ENCODE measurements at regions not wholly inside any gene's neighbourhood (a gene's known extent, or its start where the extent isn't known, plus 50 kb on each side); places are given as distances from the start of the nearest gene placed in this dataset.
"Not testable (repeated sequence)": the region's sequence is repeated elsewhere in the genome, so short reads cannot be mapped to it uniquely, and the experiment has no call there.

DNA sequence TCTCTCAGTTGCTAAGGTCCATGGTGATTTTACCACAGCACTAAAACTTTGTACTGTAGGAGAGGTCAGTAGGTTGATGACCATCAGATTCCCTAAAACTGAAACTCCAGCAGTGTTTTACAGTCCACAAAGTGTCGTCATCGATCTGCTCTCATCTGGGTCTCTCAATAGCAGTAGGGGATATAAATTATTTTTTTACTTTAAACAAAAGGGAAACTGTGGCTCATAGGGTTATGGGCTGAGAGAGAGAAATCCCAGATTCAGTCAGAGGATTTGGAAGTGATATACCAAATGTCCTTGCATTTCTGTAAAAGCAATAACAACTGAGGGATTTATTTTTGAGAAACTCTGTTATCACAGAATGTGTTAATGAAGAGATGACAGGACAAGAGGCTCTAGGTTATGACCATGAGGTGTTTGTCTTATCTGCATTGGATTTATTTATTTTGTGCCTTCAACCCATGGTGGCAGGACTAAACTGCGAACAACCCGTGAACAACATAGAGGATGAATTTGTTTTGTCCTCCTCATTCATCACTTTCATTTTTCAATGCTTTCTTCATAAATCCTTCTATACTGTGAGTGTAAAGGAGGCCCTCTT lies 869.7 kb downstream of the OTOL1 start:
- DNase-seq (ENCODE audit: low spot score in 2 of 2) (no peak), FAIRE-seq (no peak)

DNA sequence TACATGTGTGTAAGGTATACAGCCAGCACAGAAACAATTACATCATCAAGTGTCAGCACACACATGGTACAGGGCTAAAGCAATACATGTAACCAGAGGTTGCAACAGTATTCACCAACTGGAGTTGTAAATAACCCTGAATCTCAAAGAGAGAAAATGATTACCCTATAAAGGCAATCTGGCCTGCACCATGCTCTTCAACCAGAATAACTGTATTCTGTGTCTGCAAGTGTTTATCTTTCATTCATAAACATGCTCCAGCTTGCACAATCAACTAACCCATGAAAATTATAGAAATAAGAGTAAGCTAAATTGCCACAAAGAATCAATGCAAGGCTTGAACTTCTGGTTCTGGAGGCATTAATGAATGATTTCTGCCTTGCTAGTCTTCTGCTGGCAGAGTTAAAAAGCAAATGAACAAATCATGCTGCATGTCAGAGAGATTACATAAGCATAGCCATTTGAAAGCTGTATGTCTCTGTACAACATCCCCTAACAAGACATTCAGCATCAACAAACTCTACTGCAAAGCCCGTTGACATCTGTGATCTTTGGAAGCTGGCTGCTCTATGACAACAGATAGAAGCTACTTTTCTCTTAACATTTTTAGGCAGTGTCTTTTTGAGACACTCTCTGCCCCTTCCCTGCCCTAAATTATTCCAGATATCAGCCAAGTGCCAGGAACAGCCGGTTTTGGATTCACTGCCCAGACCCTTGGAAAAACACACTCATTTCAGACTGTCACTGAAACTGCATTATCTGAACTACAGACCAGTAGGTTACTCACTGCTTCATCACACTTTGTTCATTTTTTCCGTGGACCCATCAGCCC lies 871.0 kb downstream of the OTOL1 start:
- DNase-seq (ENCODE audit: low spot score in 2 of 2) (no peak), FAIRE-seq (no peak)

DNA sequence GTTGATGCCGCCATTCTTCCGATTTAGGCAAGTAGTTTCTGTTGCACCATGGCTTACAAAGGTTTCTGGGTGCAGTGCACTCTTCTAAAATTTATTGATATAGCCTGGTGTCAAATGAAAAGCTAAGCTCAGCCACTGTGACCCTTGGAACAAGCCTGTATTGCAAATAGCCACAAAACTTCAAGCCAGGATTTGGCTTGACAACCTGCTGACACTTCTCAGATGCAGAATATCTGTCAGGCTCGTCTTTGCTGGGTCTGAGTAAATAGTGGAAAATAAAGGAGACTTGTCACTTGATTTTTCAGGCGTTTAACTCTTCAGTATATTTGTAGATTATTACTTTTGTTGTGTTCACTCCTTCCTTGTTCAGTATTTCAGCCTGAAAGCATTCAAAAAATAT lies 871.8 kb downstream of the OTOL1 start:
- DNase-seq (ENCODE audit: low spot score in 2 of 2) (no peak), FAIRE-seq (no peak)

DNA sequence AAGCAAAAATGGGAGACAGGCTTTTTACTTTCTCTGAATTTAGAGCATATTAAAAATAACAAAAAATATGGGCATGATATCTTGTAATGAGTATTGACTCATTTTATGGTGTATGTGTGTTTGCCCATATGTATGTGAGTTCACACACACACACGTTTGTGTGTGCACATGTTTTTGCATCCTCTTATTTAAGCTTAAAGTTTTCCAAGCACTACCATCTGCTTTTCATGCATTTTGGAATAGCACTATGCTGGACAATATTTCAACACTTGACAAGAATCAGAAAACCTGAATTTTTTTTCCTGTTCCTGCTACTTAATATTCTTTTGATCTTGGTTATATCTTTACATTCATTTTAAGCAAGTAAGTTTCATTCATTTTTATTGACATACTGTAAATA lies 872.7 kb downstream of the OTOL1 start:
- FAIRE-seq = no peak
- no peak for DNase-seq (ENCODE audit: low spot score in 2 of 2)

DNA sequence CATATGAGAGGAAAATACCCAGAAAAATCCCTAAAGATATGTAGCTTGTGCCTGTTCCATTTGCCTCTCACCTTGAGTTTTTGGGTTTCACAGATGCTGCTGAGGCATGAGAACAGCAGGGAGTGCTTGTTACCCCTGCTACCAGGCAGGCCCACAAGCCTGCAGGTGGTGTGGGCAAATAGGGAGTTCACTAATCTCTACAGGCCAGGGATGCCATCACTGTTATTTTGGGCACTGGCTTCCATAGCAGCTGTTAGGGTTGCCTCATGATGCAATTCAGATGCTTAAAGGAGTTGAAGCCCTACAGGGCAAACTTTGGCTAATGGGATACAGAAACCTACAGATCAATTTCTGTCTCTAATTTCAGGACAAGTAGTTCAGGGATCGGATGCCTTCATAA lies 873.5 kb downstream of the OTOL1 start:
- DNase-seq (ENCODE audit: low spot score in 2 of 2) (no peak), FAIRE-seq (no peak)

DNA sequence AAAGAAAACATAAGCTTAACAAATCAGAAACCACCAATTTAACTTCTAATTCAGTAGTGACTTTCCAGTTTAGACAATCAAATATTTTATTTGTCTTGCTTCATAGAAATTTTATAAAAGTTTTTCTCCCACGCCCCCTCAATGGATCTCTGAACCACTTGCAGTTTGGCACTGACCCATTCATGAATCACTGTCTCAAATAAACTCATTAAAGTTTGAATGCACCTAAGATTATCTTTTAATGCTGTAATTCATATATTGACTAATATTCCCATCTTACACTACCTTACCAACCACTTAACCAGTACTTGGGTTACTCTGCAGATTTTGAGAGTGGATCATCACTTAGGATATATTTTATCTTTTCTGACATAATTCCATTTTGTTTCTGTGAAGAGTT lies 880.2 kb downstream of the OTOL1 start:
- DNase-seq (ENCODE audit: low spot score in 2 of 2) (no peak), FAIRE-seq (no peak)

DNA sequence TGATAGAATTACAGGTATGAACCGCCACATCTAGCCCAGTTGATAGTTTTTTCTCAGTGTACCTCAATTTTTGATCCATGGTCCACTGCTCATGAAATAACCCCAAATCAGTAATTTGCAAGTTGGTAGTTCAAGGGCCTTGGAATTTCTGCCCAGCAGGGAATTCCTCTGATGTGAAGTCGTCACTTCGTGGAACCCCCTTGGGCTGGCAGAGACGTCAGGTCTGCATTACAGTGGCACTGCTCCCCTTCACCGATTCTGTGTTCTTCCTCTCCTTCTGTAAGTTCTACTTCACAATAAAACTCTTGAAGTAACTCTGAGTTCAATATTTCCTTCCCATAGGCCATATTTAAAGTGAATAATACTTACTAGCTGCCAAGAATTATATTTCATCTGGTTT lies 881.0 kb downstream of the OTOL1 start:
- DNase-seq (ENCODE audit: low spot score in 2 of 2) = no peak
- no peak for FAIRE-seq

DNA sequence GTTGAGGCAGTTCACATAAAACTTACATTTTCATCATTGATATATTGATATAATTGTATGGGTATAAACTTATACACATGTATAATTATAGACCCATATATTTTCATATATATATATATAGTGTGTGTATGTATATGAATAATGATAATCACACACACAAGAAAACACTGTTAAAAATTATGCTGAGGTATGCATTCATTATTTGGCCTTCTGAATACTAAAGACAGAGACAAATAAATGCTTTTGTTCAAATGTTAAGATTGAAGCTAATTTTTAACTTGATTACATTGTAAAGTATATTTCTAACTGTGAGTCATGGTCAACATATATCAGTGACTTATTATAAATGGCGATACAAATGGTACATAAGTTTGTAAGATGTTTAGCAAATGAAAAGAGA lies 888.8 kb downstream of the OTOL1 start:
- no peak for FAIRE-seq
- no peak for DNase-seq (ENCODE audit: low spot score in 2 of 2)

DNA sequence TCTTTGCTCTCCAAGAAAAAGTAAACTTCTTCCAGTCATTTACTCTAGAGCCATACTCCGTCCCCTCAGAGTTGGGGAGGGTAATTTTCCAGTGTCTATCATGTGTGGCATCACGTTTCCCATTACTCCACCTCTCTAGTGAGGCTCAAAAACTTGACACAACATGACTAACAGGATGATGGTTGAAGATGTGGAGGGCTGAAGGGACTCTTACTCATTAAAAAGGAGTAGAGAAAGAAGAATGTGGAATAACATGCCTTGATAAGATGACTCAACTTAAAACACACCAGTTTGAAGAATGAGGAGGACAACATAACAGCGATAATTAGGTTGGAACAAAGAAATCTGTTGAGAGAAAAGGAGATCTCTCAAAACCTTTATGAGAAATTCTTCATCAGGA lies 894.3 kb downstream of the OTOL1 start:
- FAIRE-seq = no peak
- DNase-seq (ENCODE audit: low spot score in 2 of 2) = no peak

DNA sequence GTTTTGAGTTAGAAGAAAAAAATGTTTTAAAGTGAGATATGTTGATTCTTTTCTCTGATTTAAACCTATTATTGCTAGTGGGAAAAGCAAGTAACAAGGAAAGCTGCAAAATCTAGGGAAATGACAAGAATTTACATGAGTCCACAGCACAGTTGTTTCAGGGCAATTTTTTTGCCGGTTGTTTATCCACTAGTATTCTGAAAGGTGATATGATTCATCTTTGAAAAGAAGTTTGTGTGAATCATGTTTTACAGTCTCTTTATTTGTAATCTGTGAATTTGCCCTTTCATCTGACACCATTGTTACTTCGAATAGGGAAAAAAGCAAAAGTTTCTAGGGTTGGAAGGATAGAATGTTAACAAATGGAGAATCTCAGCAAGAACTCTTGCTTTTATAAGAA lies 894.7 kb downstream of the OTOL1 start:
- DNase-seq (ENCODE audit: low spot score in 2 of 2) (no peak), FAIRE-seq (no peak)

DNA sequence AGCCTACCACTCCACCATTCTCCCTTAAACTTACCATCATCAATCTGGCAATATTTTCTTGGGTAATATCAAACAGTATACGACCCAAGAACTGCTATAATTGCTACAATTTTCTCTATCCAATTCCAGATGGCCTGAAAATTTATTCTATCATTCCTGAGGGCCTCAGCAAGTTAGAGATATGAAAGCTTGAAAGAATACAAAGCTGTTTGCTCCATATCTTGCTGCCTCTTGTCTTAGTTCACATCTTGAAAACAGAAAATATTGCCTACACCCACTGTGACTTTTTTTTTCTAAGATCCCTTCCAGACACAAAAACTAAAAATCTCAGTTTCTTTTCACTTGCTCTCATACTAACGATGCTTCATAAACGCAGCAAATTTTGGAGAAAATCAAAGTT lies 898.9 kb downstream of the OTOL1 start:
- FAIRE-seq (no peak), DNase-seq (ENCODE audit: low spot score in 2 of 2) (no peak)

DNA sequence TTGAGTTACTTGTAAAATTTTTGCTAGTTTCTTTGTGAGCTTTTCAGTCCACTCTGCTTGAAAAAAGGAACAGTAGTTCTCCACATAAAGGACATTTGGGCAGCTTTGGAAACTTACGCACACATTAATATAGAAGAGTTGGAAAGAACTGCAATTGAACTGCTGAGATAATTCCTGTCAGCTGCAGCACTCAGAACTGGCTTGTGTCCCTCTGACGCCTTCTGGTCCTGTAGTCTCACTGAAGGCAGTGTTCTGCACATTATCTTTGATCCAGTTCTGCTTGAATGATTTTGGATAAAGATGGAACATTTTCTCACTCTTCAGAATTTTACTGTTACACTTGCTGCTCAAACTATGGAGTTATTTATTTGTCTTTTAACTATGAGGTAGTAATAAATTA lies 901.9 kb downstream of the OTOL1 start:
- FAIRE-seq (no peak), DNase-seq (ENCODE audit: low spot score in 2 of 2) (no peak)

DNA sequence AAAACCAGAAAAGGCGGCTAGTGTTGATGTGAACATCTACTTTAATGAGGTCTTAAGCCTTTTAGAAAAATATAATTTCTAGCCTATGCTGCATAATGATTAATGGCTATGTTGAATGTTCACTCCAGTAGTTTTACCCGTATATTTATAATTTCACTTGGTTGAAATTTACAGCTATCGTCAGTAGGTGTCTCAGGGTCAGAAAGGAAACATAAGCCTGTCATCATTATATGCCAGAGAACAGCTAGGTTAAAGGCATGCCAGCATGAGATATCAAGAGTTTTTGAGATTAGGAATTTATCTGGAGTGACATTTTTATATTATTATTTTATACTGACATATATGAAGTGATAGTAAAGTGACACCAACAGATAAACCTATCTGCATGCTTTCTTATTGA lies 904.1 kb downstream of the OTOL1 start:
- no peak for FAIRE-seq

DNA sequence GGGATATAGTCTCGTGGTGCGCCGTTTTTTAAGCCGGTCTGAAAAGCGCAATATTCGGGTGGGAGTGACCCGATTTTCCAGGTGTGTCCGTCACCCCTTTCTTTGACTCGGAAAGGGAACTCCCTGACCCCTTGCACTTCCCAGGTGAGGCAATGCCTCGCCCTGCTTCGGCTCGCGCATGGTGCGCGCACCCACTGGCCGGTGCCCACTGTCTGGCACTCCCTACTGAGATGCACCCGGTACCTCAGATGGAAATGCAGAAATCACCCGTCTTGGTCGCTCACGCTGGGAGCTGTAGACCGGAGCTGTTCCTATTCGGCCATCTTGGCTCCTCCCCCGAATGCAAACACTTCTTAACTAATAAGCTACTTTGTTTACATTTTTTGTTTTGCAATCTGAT lies 914.9 kb downstream of the OTOL1 start:
- DNase-seq (ENCODE audit: low spot score in 2 of 2) = not testable (repeated sequence)

More for the DNA sequence above, 904.1 kb downstream of the OTOL1 start:
- DNase-seq (ENCODE audit: low spot score in 2 of 2) = no peak

DNA sequence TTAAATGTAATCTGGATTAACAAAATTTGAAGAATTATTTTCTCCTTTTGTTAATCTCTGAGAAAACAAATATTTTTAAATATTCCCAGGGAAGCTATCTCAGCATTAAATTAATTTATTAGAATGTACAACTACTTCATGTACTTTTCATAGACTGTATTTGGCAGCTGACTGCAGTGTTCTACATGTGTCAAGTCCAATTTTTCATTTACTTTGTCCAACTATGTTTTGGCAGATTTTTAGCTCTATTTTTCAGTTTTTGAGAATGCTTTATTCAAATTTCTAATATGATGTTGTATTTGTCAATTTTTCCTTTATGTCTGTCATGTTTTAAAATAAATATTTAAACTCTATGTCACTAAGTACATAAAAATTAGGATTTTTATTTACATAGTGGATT lies 925.1 kb downstream of the OTOL1 start:
- FAIRE-seq (no peak), DNase-seq (ENCODE audit: low spot score in 2 of 2) (no peak)

More for the DNA sequence above, 914.9 kb downstream of the OTOL1 start:
- FAIRE-seq = not testable (repeated sequence)

DNA sequence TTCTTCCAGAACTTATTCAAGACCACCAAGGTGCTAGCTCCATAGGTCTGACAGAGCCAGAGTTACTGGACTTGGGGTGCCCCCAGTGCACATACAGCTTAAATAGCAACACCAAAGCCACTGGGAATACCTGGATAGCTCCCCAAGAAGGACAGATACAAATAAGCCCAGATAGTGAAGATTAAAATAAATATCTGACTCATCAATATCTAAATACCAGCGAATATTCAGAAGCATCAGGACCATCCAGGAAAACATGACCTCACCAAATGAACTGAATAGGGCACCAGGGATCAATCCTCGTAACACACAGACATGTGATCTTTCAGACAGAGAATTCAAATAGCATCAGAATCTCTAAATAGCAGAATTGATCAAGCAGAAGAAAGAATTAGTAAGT lies 931.6 kb downstream of the OTOL1 start:
- DNase-seq (ENCODE audit: low spot score in 2 of 2) (no peak), FAIRE-seq (no peak)

DNA sequence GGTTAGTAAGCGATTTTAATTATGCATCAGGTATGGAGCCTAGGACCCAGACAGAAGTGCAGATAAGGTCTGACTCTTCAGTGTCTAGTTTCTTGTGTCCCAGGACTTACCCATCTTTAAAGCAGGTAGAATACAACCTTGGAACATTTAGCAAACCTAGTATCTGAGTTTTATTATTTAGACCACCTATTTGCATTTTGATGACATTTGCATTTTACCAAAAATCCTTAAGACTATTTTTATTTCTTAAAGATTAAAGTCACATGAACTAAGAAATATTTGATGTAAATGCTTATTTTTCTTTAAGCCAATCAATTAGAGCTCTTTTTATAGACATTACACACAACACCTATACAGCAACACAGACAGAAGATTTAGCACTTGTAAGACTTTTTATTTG lies 939.1 kb downstream of the OTOL1 start:
- DNase-seq (ENCODE audit: low spot score in 2 of 2) (no peak), FAIRE-seq (no peak)

DNA sequence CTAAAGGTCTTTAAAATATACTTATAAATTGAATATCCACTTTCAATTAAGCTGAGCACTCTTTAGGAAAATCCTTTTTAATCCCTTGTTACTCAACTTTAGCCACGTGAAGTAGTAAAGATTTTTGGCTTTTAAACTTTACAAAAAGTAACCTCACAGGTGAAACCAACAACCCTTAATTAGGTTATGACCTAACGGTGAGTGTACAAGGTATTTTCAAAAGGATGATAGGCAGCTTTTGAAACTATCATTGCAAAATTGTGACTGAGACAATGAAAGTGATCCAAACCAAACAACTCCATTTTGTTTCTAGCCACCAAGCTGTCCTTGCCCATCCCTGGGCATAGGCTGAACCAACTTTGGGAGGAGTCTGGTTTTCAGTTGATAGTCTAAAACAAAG lies 940.2 kb downstream of the OTOL1 start:
- DNase-seq (ENCODE audit: low spot score in 2 of 2) (no peak), FAIRE-seq (no peak)

DNA sequence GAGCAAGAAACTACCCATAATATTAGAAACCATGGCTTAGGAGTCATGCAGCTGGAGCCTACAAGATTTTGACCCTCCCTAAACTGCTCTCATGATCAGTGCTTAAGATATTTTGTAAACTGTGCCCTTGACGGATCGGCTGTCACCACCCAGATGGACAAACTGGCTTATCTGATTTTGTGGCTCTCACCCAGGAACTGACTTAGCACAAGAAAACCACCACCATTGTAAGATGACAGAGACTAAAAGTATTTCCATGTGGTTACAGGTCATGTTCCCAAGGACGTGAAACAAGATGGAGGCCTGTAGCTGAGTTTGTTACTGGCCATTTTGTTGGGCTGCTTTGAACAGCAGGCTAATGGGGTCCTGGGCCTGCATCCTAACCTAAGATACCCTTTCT lies 940.9 kb downstream of the OTOL1 start:
- DNase-seq (ENCODE audit: low spot score in 2 of 2) (no peak), FAIRE-seq (no peak)

DNA sequence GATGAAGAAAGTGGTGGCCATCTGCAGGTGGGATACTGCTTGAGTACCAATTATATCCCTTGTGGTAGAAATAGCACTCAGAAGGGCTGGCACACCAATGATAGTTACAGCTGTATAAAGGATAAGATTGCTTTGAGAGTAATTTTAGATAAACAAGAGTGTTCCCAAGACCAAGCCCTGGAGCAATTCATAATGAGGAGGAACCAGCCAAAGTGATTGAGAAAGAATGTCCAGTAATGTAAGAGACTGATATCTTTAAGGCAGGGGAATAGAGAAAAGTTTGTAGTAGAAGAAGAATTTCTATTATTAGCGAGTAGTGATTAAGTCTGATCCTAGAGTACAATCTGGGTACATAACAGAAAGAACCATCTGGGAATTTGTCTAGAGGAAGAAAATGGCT lies 945.1 kb downstream of the OTOL1 start:
- FAIRE-seq (no peak), DNase-seq (ENCODE audit: low spot score in 2 of 2) (no peak)

DNA sequence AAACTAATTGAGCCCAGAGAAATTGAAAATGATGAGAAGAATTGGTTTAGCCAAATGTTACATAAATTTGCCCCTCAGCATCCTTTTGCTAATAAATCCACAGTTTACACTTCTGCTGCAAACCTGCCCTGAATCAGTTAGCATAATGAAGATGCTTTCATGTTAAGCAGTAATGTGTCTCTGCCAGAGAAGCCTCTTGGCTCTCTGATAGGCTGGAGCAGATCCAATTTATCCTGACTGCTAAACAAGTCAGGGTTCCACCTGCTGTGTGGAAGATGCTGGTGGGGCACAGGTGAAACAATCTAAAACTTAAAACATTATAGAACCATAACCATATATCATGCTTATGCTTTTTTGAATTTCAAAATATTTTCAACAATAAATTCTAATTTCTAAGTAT lies 946.8 kb downstream of the OTOL1 start:
- DNase-seq (ENCODE audit: low spot score in 2 of 2) = no peak
- no peak for FAIRE-seq

DNA sequence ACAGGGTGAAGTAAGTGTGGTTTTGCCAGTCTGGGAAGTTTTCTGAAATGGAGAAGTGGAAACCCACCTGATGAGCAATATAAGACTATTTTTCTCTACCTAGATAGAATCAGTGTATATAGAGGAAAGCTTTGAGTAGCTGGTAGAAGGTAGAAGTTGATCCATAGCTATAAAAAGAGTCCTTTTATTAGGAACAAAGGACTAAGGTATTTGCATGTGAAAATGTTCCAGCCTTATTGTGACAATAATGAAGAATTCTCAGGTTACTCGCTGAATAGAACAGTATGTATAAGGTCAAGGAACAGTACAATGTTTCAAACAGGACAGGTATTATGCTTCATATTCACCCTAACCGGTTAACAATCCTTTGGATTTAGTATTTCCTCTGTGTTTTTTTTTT lies 972.2 kb downstream of the OTOL1 start:
- DNase-seq (ENCODE audit: low spot score in 2 of 2) (no peak), FAIRE-seq (no peak)

Data from frontal cortex (tissue), 3 donors.